Renal pelvis (tissue), 1 donor: ENCODE measurements at regions not wholly inside any gene's neighbourhood (a gene's known extent, or its start where the extent isn't known, plus 50 kb on each side); places are given as distances from the start of the nearest gene placed in this dataset.
A peak's percentile ranks its signal among the peaks of the same experiment; 100 is the strongest.
"Not testable (repeated sequence)": the region's sequence is repeated elsewhere in the genome, so short reads cannot be mapped to it uniquely, and the experiment has no call there.

Experiments used
- DNase-seq: peaks from one replicate; pipeline ENCODE4 v3.0.0-alpha.2; 2013

DNA sequence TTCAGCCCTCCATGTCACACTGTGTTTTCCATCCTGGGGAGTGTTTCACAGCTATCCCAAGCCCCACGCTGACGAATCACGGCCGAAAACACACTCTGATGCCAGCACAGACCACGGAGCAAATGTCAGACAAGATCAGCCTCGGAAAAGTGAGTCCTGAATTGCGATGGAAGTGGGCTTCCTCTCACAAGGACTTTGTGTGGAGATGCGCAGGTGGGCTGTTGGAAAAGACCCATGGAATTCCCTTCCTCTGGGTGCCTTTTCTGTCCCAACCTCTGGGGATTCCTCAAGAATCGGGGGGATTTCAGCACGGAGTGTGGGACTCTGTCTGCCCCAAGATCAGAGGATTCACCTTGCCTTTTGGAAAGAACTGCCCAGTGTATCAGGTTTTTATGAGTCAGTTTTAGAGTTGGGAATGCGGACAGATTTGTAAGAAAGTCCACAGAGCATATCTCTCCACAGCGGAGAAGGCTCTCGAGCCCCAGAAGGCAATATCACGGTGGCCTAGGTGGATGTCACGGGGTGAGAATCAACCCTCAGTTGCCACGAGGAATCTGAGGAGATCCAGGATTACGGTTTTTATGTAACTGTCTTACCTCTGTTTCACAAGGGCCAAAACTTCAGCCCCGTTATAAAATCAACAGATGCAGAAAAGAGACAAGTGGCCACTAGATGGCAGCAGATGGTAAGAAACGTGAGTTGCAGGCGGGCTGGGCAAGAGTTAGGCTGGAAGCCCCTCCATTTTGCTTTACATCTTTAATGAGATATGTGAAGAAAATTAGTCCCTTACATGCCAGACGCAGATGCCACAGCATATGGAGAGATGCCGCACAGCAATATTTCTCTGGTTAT lies 201.9 kb downstream of the DAD1 start:
- DNase-seq: peak; percentile 79

DNA sequence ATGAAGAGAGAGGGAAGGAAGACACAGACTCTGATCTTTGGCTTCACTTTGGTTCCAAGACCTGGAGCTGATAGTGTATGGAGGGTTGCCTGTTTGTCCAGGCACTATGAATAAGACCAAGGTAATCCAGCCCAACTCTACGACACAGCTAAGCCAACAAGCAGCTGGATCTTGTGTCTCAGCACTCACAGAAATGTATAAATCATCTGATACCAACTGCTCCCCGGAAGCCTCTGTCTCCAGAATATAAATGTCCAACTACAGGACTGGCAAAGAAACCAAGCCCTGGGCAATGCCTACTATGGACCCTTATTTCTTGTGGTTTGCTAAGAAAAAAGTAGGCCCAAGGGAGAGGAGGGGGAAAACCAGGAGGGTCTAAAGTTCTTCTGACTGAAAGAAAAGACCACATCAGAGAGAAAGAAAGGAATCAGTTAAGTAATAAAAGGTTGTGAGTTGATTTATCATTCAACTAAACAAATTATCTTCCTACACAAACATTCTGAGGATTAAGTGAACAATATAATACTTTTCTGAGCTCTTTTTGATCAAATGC lies 204.0 kb downstream of the DAD1 start:
- DNase-seq: no peak

DNA sequence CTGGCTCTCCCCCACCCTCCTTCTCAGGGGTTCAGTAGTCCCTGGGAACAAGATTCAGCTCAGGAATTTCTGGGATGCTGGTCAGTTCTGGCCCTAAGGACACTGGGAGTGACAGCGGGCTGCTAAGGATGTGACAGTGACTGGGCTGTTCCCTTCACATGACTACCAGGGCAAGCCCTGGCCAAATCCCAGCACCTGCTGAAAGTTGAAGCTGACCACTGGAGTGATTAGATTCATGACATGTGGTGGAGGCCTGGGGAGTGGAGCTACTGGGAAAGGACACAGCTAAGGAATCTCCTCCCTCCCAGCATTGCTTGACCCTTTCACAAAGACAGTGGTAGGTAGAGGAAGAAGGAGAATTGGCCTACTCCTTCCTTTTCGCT lies 204.9 kb downstream of the DAD1 start:
- no peak for DNase-seq

DNA sequence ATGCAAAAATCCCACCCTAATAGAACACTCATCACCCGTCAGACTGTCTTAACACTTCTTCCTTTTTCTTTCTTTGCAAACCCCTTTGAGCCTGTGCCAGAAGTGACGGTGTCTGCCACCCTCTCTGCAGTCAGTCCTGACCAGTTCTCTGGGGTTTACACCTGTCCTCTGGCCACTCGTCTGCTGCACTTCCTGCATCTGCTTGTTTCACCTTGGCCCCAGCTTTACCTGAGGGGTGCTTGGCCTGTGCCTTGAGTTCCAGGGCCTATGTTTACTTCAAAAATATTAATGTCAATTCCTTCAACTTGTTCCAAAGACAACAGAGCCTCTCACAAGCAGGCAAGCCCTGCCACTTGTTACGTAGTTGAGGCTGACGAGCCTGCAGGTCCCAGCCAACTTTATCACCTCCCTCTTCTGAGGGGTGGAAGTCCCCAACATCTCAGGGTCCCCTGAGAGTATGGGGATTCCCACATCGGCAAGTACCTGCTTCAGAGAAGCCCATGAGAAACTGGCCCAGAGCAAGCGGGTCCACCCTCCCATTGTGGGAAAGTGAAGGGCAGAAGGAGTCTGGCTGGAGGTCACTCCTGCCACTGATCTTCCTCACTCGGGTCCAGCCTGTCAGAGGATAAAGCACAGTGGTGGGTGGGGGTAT lies 205.4 kb downstream of the DAD1 start:
- no peak for DNase-seq

DNA sequence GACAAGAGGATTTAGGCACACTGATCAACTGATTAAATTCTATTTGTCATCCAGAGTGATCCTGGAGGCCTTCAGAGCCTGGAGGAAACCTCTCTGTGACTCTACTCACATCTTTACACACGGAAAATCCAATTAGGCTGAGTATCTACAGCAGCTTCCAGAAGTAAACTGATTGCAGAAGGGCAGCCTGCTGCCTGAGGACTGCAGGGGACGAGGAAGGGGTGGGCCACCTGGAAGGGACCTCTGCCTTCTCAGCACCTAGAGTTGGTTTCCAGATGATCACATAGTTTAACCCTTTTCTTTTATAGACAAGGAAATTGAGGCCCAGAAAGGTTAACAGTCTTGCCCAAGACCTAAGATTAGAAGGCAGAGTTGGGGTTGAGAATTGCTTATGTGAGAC lies 206.1 kb downstream of the DAD1 start:
- DNase-seq: no peak

DNA sequence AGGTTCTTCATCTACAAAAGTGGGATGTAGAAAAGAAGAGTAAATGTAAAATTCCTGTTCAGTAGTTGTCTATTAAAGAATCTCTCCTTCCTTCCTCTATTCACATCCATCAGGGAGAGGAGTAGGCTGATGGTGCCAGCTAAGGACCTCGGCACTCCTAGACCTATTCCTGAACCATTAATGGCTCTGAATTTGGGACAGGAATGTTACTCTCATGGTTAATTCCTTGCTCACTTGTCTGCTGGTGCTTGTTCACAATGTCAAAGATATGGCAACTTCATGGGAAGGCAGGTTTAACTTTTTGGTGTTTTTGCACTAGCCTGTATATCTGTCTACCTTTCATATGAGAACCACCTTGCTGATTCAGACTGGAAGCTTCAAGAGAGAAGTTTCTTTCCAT lies 206.6 kb downstream of the DAD1 start:
- DNase-seq: no peak

DNA sequence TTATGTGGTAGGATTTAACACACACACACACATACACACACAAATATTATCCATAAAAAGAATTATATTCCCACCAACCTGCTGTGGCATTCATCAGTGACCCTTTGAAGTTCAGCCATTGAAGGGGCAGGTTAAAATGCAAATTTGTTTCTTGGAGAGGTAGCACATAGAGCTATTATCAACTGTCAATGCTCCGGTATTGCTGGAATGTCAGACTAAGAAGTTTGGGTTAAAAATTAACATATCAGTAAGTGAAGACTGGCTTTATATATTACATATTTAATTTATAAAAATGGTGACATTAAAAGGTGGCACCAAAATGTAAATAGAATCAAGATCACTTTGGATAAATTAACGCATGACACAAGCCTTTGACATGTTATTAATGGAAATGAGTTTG lies 207.3 kb downstream of the DAD1 start:
- DNase-seq: no peak

DNA sequence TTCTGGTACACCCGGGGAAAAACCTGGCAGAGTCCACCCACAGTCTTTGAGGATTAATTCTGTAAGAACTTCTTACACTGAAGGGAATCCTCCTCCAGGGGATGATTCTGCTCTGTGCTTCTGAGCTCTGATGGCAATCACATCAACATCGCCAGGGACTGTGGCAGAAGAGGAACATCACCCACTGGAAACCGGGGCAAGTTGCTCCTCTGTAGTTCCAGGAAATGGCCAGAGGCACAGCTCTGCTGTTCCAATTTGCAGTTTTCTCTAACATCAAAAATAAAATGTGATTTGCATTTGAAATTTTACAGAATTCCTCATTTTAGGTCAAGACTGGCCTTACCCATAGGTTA lies 207.6 kb downstream of the DAD1 start:
- no peak for DNase-seq

DNA sequence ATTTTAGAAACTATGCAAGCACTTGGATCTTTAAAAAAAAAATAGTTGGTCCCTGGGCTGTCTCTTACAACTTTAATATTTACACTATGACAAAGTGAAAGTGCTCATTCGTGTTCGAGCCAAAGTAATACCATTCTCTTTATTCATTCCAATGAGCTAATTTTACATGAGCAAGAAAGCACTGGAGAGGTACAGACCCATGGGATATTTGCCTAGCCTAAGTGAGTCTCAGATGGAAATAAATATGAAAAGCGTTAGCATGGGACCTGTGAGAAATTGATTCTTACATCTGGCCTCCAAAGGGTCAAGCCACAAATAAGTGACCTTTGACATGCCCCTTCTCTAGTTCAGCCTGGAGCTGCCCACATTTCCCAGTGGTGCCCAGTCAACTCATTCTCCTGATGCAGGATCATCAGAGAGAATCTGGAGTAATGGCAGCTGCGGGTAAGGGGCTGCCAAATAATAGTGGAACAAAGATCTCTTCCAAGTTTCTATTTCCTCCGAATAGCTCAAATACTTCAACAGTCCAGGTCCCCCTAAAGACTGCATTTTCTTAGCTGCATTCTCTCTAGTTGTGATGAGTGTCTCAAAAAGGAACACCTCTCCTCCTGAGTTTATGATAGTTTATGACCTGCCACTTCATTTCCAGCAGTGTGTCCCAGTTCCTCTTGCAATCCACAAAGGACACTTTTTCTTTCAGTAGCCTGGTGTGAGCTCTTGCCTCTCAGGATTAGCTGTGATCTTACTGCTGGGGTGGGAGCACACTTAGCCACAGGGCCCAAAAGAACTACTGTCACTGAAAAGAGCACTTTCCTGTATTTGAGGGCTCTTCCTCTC lies 208.2 kb downstream of the DAD1 start:
- DNase-seq: no peak

DNA sequence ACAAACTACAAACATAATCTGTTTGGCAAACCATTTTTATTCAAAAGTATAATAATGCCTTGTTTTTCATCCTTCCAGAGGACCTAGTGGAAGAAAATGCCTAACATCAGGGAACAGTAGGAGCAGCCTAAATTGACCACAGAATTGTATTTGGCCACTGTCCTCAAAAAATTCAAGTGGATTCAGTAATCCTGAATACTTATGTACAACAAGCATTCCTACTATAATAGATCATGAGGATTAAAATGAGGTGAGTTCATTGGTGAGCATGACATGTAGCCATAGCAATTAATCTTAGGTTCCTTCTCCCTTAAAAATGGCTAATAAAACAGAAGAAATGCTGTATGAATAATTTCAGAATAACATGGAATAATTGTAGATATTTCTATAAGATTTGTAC lies 209.3 kb downstream of the DAD1 start:
- no peak for DNase-seq

DNA sequence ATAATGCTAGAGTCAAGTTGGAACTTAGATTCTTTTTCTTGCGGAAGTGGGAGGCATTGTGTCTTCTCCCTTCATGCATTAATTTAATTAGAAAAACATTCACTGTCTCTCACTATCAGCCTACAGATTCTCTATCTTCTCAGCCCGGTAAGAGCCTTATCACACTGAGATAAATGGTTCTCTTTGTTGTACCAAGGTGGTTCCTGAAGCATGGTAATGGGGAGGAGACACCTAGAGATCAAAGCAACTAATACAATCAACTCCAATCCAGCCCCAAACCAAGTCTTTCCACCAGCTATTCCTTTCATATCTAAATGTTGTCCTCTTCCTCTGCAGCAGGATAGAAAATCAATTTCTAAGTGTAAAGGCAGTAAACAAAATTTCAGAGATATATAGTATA lies 210.8 kb downstream of the DAD1 start:
- DNase-seq: no peak

DNA sequence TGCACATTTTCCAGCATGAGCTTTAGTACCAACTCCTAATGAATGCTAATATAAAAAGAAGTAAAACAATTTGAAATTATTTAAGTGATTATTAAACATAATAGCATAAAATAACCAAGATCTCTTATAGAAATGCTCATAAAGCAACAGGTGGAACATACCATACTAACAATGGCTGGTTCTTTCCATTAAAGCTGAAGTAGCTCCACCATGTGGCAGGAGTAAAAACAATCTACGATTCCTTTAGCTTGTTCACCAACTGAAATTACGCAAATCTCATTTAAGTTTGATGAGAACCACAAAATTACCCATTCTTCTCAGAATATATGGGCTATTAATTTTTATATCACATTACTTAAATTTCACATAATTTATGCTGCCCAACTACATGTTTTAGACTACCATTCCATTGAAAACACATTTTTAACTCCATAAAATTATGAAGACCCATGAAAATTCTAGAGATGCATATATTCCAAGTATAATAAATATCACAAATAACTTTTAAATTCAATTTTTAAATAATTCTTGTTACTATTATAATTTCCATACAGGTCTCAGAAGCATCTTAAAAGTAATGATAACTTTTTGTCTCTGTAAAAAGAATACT lies 213.6 kb downstream of the DAD1 start:
- peak; percentile 54 for DNase-seq

DNA sequence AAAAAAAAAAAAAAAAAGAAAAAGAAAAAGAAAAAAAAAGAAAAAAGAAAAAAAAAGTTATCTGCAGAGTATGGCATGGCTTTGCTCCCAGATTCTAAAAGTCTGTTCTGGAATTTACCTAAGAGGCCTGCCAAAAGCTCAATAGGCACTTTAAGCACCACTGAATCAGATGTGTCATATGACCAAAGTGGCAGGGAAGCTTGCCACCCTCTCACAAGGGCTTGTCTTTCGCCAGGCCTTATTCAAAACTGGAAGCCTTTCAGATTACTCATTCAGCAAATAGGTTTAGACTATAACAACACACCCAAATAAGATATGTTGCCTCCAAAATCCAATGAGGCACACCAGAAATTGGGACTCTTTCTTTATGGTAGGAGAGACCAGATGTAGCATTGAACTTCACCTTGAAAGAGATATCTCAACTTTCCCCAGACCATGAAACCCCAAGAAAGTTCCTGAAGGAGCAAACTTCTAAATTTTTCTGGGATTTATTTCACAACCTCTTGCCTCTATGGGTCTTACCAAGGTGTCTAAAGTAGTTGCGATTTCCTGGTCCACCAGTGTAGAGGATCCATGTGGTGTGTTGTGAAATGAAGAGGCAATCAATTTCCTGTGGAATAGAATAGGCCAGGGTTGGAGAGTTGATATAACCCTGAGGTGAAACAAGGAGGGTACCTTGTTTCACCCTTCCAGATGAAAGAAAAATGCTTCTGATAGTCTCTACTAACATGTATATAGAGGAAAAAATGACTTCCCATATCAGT lies 218.8 kb downstream of the DAD1 start:
- no peak for DNase-seq

DNA sequence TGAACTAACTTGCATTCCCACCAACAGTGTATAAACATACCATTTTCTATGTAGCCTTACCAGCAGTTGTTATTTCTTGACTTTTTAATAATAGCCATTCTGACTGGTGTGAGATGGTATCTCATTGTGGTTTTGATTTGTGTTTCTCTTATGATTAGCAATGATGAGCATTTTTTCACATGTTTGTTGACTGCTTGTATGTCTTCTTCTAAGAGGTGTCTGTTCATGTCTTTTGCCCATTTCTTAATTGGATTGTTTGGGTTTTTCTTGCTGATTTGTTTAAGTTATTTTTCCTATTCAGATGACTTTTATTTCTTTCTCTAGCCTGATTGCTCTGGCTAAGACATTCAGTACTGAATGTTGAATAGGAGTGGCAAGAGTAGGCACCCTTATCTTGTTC lies 230.3 kb downstream of the DAD1 start:
- no peak for DNase-seq

DNA sequence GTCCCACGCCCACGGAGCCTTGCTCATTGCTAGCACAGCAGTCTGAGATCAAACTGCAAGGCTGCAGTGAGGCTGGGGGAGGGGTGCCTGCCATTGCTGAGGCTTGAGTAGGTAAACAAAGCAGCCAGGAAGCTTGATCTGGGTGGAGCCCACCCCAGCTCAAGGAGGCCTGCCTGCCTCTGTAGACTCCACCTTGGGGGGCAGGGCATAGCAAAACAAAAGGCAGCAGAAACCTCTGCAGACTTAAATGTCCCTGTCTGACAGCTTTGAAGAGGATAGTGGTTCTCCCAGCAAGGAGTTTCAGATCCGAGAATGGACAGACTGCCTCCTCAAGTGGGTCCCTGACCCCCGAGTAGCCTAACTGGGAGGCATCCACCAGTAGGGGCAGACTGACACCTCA lies 239.7 kb downstream of the DAD1 start:
- DNase-seq: not testable (repeated sequence)

DNA sequence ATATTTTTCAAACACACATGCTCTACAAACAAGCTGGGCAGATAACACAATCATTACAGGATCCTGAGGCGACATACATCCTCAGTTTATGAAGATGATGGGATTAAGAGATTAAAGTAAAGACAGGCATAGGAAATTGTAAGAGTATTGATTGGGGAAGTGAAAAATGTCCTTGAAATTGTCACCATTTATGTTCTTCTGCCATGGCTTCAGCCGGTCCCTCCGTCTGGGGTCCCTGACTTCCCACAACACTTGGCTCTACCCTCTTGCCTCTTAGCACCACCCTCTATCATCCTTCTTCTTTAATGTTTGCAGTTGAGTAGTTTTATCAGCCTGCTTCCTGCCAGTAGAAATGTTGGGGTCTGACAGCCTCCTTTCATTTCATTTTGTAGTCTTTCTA lies 244.4 kb downstream of the DAD1 start:
- no peak for DNase-seq

DNA sequence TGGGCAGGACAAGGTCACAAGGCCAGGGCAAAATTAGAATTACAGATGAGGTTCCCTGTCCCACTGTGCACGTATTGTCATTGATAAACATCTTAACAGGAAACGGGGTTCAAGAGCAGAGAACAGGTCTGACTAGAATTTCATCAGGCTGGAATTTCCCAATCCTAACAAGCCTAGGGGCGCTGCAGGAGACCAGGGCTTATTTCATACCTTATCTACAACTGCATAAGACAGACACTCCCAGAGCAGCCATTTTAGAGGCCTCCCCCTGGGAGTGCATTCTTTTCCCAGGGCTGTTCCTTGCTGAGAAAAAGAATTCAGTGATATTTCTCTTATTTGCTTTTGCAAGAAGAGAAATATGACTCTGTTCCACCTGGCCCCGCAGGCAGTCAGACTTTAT lies 244.8 kb downstream of the DAD1 start:
- DNase-seq: not testable (repeated sequence)

DNA sequence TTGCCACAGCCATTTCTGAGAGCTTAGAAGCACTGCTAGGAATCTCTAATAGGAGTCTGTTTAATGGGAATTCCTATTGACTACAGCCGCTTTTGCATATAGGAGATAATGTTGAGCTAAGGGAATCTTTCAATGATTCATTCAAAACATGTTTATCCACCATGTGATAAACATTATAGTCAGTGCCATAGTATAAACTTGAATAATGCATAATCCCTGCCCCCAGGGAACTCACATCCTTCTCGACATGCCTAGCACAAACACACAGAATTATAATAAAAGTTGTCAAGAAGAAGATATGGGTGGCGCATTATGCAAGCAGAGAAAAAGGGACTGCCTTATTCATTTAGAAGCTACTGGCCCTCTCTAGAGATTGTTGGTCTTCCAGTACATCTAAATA lies 248.0 kb downstream of the DAD1 start:
- no peak for DNase-seq

DNA sequence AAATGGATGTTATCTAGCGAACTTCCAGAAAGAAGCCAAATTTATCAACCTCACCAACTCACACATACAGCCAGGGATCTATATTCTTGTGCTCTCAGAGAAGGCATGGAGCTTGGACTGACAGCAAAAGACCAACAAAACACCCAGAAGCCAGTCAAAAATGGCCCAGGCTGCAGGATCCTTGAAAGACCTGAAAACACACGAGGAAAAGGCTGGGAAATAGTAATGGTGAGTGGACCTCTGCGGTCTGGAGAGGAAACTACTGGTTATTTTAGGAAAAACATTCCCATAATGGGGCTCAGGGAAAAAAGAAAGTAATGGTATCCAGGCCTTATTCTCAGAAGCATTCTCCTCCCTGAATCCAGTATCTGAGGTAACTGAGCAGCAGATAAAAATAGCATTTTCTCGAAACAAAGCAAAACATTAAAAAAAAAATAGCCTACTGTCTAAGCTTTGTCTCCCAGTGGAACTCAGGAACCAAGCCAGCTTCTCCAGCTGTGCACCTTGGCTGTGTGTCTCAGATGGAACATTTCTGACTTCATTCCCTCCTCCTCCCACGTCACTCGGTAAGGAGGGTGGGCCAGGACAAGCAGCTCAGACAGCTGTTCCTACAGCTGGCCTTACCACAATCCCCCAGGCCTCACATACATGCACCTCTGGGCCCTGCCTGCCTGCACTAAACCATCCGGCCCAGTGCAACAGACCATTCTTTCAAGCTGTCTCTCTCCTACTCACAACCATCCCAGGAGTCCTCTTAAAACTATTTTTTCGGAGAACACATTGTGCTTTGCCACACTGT lies 249.9 kb downstream of the DAD1 start:
- DNase-seq: no peak

DNA sequence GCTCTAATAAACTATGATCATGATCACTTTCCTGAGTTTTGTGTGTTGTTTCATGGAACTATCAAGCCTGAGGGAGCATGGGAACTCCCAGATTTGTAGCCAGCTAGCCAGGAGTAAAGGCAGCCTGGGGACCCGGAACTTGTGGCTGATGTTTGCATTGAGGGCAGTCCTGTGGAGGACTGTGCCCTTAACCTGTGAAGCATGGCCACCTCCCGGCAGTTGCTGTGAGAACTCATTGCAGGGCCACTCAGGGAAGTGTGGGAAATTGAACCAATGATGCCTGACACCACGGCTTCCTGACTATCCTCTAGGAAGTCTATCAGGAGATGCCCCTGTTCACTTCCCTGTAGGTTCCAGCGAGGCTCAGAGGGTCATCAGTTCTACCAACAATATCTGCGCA lies 250.6 kb downstream of the DAD1 start:
- DNase-seq: no peak

DNA sequence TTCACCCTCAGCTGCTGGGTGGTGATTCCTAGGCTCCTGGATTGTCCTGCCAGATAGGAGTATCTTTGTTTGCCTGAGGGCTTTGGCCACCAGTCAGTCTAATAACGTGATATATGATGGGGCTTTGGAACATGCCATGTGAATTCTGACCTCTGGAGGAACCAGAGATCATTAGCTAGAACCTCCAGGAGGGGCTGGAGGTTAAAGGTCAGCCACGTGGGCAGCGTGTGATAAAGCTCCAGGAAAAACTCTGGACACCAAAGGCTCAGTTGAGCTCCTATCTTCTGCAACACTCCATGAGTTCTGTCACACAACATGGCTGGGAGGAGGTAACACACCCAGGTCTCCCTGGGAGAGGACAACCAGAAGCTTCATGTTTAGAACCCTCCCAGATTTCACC lies 251.1 kb downstream of the DAD1 start:
- DNase-seq: no peak
